SK-N-SH treated with all-trans-retinoic acid at 6 μM for 48 hours (cell line): ENCODE measurements at regions not wholly inside any gene's neighbourhood (a gene's known extent, or its start where the extent isn't known, plus 50 kb on each side); places are given as distances from the start of the nearest gene placed in this dataset.

ENCODE experiments used
- CSDC2 ChIP-seq: fragments of 250-450 bp; sonication (Bioruptor Pico); IDR thresholded peaks from 2 replicates; pipeline ENCODE4 v1.5.0; 2020; ENCODE audit warnings: mild to moderate bottlenecking, moderate library complexity
- PATZ1 ChIP-seq: fragments of 250-450 bp; sonication (Bioruptor Pico); IDR thresholded peaks from 2 replicates; pipeline ENCODE4 v1.8.0; 2020; ENCODE audit warnings: mild to moderate bottlenecking, moderate library complexity, borderline replicate concordance
- POU6F1 ChIP-seq: fragments of 250-450 bp; sonication (Bioruptor Pico); IDR thresholded peaks from 2 replicates; pipeline ENCODE4 v1.8.0; 2021; ENCODE audit warnings: low read depth, mild to moderate bottlenecking, moderate library complexity, borderline replicate concordance
- RARB ChIP-seq: fragments of 250-450 bp; sonication (Bioruptor Pico); IDR thresholded peaks from 2 replicates; pipeline ENCODE4 v1.8.0; 2021; ENCODE audit warnings: mild to moderate bottlenecking, moderate library complexity
- TOX ChIP-seq: fragments of 250-450 bp; sonication (Bioruptor Pico); IDR thresholded peaks from 2 replicates; pipeline ENCODE4 v1.8.0; 2021; ENCODE audit warnings: mild to moderate bottlenecking, moderate library complexity, borderline replicate concordance
- ZFP3 ChIP-seq: fragments of 250-450 bp; sonication (Bioruptor Pico); IDR thresholded peaks from 2 replicates; pipeline ENCODE4 v1.5.0; 2020; ENCODE audit warnings: mild to moderate bottlenecking, moderate library complexity

GRCh38 chr14:101088714-101089113 lies 185.2 kb upstream of the RTL1 start:
- no peak for TF ChIP-seq CSDC2 (CRISPR knock-in tag)
- TF ChIP-seq RARB (CRISPR knock-in tag), result no peak
- TF ChIP-seq POU6F1 (CRISPR knock-in tag), result no peak
- no peak for TF ChIP-seq PATZ1 (CRISPR knock-in tag)
- TF ChIP-seq ZFP3 (CRISPR knock-in tag), result no peak
- TF ChIP-seq TOX, result no peak
